DND-41 (cell line): ENCODE measurements at regions not wholly inside any gene's neighbourhood (a gene's known extent, or its start where the extent isn't known, plus 50 kb on each side); places are given as distances from the start of the nearest gene placed in this dataset.
"Not testable (repeated sequence)": the region's sequence is repeated elsewhere in the genome, so short reads cannot be mapped to it uniquely, and the experiment has no call there.

Experiments
- EZH2 ChIP-seq: IDR thresholded peaks from 3 replicates; pipeline ENCODE4 v1.6.1; 2012; ENCODE audit warnings: borderline replicate concordance, low read depth, mild to moderate bottlenecking, moderate library complexity, low read length, inconsistent platforms; ENCODE audit not compliant: severe bottlenecking
- TF ChIP-seq, protein P1 (sequence below): IDR thresholded peaks from 2 replicates; pipeline ENCODE4 v1.5.1; 2012; ENCODE audit warnings: borderline replicate concordance, low read length, moderate library complexity, mild to moderate bottlenecking; ENCODE audit not compliant: poor library complexity, severe bottlenecking; ENCODE audit errors: extremely low read depth

DNA sequence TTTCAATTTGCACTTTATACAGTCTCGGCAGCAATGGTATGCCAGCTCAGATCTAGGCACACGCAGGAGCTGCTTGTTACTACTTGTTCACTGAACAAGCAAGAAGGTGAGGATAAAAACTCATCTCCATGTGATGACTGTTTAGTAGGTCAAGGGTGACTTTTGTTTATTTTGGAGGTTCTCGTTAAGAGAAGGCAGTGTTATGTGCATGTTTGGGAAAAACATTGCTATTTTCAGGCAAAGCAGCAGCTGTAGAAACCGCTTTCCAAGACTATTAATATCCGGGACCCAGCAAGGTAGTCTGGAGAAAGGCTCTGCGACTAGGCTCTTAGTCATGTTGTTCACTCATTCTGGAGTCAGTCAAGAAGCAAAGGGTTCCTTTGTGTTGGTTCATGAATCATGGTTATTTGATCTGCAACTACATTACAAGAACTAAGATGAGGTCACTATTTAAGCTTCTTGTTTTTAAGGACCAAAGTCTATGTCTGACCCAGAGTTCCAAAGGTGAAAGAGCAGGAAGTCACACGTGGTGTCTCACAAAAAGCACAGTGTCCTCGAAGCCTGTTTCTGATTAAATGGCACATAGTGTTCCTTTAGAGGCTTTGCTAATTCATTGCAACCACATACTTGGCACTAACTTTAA, 288.0 kb upstream of the TEKT4 start:
- TF ChIP-seq, protein P1, sequence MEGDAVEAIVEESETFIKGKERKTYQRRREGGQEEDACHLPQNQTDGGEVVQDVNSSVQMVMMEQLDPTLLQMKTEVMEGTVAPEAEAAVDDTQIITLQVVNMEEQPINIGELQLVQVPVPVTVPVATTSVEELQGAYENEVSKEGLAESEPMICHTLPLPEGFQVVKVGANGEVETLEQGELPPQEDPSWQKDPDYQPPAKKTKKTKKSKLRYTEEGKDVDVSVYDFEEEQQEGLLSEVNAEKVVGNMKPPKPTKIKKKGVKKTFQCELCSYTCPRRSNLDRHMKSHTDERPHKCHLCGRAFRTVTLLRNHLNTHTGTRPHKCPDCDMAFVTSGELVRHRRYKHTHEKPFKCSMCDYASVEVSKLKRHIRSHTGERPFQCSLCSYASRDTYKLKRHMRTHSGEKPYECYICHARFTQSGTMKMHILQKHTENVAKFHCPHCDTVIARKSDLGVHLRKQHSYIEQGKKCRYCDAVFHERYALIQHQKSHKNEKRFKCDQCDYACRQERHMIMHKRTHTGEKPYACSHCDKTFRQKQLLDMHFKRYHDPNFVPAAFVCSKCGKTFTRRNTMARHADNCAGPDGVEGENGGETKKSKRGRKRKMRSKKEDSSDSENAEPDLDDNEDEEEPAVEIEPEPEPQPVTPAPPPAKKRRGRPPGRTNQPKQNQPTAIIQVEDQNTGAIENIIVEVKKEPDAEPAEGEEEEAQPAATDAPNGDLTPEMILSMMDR, result not testable (repeated sequence)
- TF ChIP-seq EZH2, result not testable (repeated sequence)
